DMS53 treated with DMSO at 0.1 percent for 48 hours (cell line): ENCODE measurements at regions not wholly inside any gene's neighbourhood (a gene's known extent, or its start where the extent isn't known, plus 50 kb on each side); places are given as distances from the start of the nearest gene placed in this dataset.

Experiments used
- DNase-seq: peaks from one replicate; lab custom pipeline; 2025; ENCODE audit not compliant: unreplicated experiment; lab: John Stamatoyannopoulos, UW

DNA sequence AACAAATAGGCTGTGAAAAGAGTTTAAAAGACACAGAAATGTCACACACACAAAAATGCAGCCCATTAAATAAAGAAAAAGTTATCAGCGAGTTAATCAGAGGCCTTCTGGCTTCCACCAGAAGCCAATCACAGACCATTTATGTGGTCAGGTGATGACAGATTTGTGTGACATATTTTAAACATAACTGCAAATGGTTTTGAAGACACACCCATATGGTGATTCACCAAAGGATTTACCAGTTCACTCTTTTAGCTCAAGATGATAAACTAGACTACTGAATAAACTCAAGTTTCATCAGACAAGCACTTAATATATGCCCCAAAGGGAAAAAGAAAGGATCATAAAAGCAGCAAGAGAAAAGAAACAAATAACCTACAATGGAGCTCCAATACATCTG is 181.2 kb downstream of the SPANXN4 start:
- no peak for DNase-seq

DNA sequence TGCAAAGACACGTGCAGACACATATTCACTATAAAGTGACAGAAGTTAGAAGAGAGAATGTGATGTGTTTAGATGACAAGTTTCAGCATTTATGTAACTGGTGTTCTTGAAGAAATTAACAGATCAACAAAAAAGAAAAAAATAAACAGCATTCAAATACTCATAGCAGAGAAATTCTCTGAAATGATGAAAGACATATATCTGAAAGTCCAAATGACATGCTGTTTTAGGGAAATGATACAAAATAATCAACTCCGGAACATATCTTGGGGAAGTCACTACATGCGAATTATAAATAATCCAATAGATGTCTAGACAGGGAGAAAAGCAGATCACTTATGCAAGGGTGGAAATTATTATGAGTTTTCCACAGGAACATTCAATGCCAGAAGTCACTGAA is 146.0 kb downstream of the SPANXN4 start:
- DNase-seq: no peak

DNA sequence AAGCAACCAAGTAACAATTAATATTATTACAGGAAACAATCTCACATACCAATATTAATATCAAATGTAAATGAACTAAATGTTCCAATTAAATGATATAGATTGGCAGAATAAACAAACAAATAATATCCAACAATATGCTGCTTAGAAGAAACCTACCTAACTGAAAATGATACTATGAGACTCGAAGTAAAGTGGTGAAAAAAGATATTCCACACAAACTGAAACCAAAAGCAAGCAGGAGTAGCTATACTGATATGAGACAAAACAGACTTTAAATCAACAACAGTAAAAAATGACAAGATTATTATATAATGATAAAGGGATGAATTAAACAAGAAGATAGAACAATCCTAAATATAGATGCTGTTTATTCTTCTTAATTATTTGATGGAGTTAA is 140.1 kb downstream of the SPANXN4 start:
- no peak for DNase-seq

DNA sequence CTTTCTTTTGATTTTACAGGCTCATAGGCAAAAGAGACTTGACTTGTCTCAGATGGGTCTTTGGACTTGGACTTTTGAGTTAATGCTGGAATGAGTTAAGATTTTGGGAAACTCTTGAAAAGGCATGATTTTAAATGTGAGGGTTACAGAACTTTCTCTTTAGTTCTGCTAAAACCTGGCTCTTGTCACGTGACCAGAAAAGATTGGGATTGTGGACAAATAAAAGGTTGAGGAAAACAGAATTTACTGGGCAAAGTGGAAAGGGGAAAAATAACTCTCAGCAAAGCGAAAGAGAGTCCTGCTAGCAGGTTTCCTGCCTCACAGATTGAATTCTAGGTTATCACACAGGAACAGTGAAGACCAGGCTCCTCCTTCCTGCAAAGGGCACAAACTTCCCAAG is 114.0 kb downstream of the SPANXN4 start:
- DNase-seq: no peak

DNA sequence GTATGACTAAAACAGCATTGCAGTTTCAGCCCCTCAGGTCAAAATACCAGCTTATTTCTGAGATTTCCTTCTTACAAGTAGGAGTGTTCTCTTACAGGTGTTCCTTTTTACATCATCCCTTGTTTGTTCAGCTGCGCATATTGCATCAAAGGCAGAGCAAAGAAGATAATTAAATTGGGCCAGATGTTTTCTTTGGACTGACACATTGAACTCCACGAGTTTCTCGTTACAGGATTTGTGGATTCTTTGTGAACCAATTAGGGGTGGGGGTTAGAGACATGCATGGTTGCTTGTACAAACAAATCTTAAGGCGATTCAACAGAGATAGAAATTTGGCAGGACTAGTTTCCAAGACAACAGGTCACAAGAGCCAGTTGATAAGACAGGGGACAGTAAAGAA is 95.7 kb downstream of the SPANXN4 start:
- DNase-seq: peak; percentile 57

DNA sequence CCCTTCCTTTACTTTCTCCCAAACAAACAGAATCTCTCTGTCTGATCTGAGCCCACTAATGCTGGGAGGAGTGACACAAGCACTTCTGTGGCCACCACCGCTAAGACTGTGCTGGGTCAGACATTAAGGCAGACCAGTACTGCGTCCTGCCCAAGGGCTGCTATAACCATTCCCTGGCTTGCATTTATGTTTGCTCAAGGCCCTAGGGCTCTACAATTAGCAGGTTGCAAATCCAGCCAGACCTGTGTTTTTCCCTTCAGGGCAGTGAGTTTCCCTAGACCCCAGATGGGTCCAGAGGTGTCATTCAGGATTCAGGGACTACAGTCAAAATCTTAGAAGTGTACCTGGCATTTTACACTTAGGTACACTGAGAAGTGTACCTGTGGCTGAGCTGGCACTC is 89.7 kb downstream of the SPANXN4 start:
- no peak for DNase-seq

DNA sequence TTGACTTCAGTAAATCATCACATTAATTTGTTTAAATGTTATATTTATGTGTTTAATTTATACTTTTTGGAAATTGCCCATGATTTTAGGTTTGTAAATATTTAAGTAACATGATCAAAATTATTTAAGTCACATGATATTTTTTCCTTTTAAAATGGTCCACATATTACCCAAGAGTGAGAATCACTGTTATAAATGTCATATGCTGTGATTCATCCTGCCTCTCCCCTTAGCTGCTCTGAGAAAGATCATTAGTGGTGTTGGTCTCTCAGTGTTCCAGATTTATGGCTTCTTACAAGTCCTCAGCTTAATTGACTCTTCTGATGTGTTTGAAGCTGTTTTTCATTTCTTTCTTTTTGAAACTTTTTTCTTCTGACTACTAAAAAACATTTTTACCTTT is 70.1 kb downstream of the SPANXN4 start:
- DNase-seq: no peak

DNA sequence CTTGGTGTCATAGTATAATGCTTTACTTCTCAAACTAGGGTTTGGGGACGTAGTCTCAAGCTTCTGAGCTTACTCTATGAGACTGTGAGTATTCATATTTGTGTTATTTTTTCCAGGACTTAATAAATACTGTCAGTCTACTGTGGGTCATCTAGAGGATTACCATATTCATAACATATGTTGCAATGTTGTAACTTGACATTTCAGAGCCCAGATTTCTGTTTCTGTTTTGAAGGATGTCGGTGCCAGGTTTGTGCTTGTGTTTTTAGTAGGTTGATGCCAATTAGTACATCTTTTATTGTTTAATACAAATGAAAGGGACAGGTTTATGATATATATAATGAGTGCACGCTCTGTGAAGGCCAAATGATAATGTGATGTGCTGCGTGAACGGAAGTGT is 69.6 kb downstream of the SPANXN4 start:
- DNase-seq: no peak

DNA sequence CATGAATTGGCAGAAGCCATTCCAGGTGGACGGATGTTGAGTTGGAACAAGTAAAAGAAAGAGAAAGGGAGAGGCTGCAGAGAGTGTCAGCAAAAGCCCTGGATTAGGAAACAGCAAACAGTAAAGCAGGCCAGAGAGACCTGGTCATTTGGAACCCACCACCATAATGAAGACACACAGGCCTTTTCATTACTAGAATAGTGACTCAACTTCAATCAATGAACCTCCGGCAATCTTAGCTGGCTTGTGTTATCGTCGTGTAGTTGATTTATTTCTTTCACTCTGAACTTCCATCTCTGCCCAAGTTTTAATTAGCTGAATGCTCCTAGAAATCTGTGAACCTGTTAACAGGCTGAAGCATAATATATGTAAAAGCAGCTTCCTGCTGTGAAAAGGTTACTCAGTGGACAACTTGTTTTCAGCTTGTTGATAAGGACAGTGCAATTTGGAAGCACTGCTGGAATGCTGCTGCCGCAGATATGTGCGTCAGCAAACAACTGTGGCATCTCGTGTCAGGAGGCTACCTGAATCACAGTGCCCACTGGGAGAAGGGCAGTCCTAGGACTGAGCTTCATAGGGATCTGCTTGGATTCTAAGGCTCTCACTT is 68.8 kb downstream of the SPANXN4 start:
- DNase-seq: no peak
